ENCODE measurements at regions not wholly inside any gene's neighbourhood (a gene's known extent, or its start where the extent isn't known, plus 50 kb on each side); places are given as distances from the start of the nearest gene placed in this dataset.
"Not testable (repeated sequence)": the region's sequence is repeated elsewhere in the genome, so short reads cannot be mapped to it uniquely, and the experiment has no call there.

DNA sequence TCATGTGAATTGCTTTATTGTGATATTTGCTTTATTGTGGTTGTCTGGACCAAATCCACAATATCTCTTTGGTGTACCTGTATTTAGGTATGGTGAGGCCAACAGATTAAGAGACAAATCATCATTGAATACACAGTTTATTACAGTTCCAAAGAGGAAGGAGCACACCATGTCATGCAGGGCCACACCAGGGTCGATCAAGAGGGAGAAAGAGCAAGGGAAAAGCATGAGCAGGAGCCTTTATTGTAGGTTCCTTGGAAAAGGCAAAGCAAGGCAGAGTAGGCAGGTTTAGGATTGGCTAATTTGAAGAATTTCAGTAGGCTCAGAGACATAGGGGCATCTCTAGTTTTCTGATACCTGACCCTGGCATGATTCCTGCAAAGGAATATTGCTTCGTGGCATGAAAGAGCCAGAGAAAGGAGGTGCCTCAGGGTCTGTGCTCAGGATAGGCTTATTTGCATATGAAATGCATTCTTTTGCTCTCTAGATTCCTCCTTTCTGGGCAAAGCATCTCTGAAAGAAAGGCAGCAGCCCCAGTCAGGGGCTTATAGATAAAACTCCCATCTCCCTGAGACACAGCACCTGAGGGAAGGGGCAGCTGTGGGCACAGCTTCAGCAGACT is 214.2 kb upstream of the ERBB4 start:
- no peak for DNase-seq

DNA sequence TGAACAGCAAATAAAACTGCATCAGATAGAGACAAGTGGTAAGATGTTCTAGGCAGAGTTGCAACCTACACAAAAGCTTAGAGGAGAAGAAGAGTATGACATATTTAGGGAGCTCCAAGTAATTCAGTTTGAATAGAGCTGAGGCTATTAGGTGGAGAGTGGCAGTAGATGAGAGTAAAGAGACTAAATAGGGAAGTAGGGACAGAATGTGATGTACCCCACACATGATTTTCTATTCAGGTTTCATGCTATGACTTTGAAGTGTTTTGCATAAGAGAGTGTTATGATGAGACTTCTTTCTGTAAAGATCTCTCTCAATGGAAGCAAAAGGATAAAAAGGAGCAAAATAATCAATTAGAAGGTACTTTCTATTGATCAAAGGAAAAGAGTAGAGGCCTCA is 206.8 kb upstream of the ERBB4 start:
- DNase-seq, result no peak

DNA sequence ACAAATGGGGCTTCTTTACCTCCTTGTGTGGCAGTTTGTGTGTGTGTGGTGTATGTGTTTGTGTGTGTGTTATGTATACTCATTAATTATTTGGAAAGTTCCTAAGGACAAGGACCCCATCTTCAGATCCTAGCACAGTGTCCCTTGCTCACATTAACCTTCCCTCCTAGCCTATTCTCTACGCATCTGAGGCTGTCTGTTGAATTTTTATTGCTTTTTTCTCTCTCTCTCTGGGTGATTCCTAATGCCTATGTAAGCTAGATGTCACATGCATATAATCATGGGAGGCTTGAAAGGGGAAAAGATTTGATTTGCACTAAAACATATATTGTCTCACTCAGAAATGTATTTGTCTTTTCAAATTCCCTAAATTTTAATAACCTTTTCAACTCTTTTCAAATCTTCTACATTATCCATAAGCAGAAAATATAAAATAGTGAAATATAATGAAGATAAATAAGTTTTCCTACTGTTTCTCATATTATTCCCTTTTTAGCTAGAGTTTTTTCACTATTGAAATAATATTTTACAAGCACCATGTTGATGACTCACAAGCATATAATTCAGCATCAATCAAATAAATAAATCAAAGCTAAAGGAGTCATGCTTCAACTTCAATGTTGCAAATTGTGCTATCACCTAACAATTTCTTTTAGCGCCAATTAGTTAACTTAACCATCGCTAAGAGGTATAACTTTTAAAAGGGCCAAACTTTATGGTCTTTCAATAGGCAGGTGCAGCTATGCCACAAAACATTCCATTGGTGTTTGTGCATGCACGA is 199.0 kb upstream of the ERBB4 start:
- no peak for DNase-seq

DNA sequence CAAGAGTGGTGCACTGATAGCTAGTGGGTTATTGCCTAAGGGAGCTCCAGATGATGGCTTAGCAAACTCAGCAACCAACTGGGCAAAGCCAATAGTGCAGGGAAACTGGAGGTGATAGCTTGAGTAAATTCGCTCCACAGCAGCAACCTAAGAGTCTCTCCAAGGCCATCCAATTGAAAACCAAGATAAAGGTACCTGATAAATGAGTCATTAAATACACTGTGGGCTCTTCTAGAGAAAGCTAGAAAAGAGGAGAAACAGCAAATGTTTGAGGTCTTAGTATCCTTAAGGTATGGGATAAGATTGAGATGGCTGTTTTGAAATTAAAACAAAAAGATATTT is 197.8 kb upstream of the ERBB4 start:
- no peak for DNase-seq

DNA sequence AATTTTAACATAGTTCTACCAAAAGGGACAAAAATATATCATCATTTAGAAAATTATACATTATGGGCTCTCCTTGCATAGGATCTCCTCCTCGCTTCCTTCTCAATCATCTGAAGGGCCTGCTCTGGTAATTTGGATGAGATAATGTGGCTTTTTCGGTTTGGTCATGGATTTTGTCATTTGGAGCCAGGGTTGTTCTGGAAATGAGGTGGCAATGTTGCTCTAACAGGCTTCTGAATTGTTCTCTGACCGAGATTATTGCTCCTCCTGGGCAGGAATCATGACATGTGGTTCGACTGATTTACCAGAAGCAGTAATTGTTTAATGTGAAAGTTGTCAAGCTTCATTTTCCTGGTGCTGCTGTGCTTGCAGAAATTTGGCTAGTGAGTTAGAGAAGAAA is 194.7 kb upstream of the ERBB4 start:
- DNase-seq, result no peak

DNA sequence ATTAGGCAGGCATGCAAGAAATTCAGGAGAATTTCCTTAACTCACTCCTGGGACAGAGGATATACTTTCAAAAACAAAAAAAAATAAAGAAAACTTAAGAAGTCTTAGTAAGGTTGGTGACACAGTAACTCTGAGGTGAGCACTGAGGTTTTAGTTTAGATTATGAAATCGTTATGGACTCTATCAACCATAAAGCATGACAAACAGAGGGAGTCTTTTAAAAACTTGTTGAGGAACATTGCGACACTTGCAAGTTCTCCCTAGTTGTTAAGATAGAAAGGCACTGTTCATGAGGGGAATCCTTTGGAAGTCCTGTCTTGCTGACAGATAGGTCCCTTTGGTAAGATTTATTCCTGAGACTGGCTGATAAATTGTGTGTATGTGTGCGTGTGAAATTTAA is 194.3 kb upstream of the ERBB4 start:
- DNase-seq, result no peak

DNA sequence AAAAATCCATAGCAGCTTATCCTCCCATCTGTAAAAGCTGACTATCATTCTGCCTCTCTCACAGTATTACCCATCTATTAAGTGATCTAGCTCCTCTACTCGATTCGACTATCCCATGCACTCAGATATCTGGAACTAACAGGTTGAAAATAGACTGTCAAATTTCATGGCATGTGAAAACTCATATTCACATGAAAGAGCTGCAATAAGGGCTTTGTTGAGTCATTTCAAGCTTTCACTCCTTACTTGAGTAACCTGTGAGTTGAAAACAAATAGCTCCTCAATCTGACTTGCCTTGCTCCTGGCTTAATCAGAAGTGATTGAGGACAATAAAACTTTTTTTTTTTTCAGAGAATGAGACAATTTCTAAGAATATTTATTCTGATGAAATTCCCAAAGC is 192.4 kb upstream of the ERBB4 start:
- DNase-seq, result no peak

DNA sequence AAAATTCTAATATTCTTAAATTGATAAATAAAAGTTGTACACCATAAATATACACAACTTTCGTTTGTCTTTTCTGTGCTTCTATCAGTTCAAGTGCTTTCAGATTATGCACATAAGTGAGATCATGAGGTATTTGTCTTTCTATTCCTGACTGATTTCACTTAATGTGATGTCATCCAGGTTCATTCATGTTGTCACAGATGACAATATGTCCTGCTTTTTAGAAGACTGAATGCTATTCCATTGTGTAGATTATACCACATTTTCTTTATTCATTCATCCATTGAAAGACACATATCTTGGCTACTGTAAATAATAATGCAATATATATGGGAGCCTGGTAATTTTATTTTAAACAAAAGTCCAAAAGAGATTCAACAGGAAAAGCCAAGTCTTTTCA is 190.1 kb upstream of the ERBB4 start:
- no peak for DNase-seq

DNA sequence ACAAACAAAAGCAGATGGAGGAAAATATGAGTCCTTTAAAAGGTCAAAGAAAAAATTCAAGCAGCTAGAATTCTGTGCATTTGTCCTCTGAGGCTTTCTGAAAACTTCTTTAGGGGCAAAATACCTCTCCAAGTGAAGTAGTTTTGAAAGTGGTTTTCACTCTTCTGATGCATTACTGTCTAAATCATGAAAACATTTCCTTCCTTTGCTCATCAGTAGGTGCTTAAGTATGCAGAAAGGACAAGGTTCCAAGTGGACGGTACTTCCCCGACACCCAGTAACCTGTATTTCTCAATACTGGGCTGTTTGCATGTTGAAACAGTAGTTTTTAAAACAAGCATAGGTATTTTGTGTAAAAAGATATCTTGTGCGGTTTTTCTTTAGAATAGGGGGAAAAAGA is 189.1 kb upstream of the ERBB4 start:
- no peak for DNase-seq

DNA sequence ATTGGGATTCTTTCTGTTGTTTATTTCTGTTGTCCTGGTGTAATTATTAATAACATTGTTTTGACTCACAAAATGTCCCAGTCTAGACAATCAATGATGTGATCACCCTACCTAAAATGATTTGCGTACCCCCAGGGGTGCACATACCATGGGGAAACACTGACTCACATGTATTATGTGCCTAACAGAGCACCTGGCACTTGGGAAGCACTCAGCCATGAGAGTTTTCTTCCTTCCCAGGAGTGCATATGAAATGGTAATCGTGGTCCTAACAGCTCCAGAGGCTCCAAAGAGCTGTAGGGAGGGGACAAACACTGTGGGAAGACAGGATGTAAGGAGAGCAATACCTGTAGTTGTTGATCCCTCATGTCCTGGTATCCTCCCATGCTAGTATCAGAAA is 187.8 kb upstream of the ERBB4 start:
- DNase-seq, result no peak

DNA sequence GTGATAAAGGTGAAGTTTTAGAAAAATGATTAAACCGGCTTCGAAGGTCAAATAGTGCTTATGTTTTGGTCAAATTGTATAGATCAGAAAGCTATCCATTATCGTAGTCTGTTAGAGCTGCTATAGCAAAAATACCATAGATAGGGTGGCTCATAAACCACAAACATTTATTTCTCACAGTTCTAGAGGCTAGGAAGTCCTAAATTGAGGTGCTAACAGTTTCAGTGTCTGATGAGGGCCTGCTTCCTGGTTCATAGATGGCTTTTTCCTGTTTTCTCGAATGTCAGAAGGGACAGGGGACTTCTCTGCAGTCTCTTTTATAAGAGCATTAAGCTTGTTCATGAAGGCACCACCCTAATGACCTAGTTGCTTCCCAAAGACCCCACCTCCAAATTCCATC is 186.6 kb upstream of the ERBB4 start:
- DNase-seq, result no peak

DNA sequence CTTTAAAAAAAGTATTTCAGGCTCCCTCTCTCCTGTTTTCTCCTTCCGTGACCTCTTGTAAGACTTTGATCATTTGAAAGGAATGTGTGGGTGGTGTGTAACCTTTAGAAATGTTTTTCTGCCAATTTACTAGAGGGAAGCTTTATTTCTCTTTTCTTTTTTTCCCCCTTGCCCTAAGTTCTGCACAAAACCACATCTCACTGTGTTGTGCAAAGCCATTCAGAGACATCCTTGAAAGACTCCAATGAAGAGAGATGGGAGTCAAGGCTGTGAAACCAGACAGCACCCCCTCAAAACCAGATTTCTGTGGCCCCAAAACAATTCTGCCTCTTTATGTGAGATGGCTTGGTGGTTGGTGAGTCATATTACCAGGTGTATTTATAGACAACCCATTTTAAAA is 184.6 kb upstream of the ERBB4 start:
- no peak for DNase-seq

DNA sequence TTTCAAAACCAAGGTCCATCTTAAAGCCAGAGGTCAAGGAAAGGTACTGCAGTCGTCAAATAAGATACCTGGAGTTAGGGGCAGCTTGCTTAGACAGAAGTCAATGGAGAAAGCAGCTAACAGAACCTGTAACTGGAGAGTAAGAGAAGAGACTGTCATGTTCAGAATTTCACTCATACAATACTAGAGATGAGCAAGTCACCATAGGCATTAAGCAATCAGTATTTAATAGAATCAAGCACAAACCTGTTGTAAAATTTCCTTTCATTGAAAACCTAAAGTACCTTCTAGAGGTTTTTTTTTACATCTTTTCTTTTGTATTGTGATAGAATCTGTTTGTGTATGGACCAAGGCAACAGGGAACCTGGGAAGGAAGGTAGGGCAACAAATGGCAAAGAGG is 183.4 kb upstream of the ERBB4 start:
- DNase-seq, result no peak

DNA sequence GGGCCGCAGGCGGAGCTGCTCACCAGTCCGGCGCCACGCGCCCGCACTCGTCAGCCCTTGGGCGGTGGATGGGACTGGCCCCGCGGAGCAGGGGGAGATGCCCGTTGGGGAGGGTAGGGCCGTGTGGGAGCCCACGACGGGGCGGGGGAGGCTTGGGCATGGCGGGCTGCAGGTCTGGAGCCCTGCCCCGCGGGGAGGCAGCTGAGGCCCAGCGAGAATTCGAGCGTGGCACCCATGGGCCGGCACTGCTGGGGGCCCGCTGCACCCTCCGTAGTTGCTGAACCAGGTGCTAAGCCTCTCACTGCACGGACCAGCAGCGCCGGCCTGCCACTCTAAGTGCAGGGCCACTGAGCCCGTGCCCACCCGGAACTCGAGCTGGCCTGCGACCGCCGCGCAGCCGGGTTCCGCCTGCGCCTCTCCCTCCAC is 182.4 kb upstream of the ERBB4 start:
- DNase-seq, result no peak

DNA sequence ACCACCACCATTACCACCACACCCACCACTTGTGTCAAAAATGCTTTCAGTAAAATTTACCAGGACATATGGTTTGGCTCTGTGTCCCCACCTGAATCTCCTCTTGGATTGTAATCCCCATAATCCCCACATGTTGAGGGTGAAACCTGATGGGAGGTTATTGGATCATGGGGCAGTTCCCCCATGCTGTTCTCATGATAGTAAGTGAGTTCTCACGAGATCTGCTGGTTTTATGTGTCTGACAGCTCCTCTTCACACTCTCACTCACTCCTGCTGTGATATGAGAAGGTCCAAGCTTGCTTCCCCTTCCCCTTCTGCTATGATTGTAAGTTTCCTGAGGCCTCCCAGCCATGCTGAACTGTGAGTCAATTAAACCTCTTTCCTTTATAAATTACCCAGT is 176.8 kb upstream of the ERBB4 start:
- not testable (repeated sequence) for DNase-seq

DNA sequence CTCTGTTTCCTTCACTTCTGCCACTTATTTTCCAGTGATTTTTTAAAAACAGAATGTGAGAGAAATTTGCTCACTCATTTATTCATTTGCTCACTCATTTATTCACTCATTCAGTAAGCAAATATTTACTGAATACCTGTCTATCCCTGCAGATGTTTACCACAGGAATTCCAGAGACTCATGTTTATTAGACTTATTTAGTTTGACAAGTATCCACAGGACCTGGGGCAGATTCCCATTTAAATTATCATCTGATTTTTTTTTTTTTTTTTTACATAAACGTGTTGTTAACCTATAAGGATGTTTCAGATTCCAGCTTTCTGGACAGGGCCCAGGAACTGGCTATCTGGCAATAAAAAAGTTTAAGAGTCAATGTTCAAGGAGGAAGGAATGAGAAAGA is 175.1 kb upstream of the ERBB4 start:
- DNase-seq, result no peak

DNA sequence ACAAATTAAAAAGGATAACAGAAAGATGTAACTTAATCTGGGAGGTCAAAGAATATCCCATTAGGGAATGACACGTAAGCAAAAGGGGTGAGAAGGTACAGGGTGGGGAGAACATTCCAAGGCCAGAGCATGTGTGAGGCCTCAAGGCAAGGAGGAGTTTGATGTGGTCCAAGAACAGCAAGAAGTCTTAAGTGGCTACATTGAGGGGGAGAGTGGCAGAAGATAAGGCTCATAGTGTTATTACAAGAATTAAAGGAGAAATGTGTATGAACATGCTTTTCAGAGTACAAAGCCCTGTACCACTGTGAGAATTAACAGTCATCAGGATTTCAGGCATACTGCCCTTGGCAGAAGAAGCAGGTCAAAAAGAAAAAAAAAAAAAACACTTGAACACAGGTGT is 174.4 kb upstream of the ERBB4 start:
- no peak for DNase-seq

DNA sequence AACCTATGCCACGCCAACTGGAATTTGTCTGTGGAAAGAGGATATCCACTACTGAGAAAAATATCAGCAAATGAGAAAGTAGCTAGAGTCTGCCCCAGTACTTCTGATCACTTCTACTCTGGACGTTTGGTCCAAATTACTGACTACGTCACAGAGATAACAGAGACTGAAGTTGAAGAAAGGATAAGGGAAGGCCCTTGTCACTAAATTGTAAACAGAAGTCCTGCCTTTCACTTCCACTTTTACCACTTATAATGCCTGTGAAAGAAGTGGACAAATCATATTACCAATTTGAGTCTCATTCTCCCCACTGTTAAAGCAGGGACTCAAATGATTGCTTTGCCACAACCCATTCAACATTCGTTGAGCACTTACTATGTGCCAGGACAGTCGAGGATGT is 173.9 kb upstream of the ERBB4 start:
- DNase-seq, result no peak

DNA sequence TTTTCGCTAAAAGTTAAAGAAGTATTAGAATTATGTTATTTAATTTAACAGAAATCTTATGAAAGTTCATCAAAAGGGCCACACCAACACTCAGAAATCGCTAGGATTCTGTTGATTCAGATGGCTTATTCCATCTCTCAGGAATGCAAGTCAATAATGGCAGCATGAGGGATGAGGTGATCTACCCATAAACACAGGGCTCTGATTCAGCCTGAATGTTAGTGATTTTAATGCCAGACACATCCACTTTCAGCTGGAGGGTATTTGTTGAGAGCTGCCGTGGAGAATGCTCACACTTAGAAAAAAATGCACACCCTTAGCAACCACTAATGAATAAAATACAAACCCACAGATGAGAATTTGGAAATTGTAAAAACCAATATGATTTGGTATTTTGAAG is 173.3 kb upstream of the ERBB4 start:
- DNase-seq, result no peak

DNA sequence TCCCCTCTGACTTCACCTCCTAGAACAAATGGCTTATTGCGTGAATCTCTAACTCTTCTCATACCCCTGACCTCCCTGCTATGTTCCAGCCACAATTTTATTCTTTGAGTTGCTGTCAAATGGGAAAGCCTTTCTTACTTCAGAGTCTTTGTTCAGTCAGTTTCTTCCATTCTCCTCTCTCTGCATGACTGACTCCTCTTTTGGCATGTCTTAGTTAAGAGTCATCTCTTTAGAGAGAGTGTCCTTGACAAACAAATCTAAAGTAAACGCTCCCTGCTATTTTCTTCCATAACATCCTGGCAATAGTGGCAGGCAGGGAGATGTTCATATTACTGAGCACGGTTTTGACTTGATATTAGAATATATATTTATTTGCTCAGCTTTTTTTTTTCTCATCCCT is 170.7 kb upstream of the ERBB4 start:
- no peak for DNase-seq

DNA sequence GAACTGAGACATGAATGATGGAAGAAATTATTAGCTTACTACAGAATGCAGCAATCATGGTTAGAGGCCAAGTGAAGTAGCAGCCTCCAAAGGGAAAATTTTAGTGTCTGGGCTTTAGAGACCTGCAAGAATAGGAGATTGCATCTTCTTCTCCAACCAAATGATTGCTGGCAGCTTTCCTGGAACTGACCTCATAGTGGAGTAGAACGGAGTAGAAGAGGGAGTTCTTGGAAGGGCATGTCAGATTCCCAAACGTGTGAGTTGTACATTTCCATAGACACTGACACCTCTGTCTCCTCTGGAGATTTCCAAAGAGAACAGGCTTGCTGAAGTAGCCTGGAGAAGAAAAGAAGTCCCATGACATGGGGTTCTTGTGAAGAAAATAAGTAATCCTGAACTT is 169.8 kb upstream of the ERBB4 start:
- DNase-seq, result no peak

DNA sequence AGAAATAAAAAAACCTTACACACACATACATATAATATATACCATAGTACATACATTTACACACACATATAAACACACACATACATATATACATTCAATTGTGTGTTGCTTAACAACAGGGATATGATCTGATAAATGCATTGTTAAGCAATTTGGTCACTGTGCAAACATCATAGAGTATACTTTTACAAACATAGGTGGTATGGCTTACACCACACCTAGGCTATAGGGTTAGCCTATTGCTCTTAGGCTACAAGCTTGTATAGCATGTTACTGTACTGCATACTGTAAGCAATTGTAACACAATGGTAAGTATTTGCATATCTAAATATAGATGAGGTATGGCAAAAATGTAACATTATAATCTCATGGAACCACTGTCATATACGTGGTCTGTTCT is 156.8 kb upstream of the ERBB4 start:
- DNase-seq, result no peak

DNA sequence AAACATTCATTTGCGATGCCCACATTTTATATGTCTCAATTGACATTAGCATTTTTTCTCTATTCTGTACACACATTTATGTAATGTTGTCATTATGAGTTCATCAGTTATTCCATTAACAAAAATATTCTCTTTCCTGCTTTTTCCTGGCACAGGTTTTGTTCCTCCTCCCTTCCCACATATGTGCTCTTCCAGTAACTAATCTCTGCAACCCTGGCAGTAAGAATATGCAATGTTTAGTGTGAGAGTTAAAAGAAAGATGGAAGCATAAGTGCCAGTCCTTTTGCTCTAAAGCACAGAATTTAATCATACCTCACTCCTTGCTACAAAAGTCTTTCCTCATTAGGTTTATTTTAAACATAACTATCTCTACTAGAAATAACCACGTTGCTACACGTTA is 155.8 kb upstream of the ERBB4 start:
- no peak for DNase-seq

DNA sequence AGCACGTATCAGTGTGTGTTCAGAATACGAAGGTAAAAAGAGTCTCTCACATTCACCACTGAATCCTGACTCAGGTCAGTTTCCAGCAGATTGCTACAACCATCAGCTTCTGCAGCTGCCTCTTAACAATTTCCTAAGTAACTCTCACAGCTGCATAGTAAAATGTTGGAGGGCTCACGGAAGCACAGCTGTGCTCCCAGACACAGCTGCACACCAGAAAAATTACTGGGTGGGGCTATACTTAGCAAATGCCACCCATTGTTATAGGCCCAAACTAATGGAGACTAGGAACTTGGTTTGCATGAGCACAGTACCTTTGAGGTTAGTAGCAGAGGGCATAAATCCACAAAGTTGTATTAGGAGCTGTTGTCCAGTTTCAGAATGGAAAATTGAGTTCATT is 153.9 kb upstream of the ERBB4 start:
- DNase-seq, result no peak

DNA sequence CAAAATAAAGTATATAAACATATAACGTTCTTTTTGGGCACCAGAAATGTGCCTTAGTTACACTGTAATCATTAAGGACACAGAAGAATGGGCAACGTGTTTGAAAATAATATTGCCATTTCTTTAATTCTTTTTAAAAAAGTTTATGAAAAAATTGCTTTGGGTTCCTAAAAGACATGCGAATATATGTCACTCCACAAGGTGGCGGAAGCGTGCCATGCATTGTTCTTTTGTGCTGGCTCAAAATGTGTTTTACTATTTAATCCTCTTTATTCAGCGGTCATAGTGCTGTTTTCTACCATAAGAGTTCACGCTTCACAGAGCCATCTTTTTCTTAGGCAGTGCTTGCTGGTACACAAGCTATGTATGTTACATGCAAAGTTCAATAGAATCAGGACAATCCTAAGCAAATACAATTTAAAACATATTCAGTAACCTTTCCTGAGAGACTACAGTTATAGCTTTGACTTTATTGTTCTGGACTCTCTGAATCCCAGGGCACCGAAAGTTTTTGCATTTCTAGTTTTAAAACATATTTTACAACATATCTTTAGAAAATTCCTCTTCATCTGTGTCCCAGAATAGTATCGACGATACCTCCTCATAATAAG is 147.8 kb upstream of the ERBB4 start:
- peak; percentile 28 for DNase-seq

Data from DMS79 treated with DMSO at 0.1 percent for 48 hours (cell line).